ENCODE measurements at regions not wholly inside any gene's neighbourhood (a gene's known extent, or its start where the extent isn't known, plus 50 kb on each side); places are given as distances from the start of the nearest gene placed in this dataset.

DNA sequence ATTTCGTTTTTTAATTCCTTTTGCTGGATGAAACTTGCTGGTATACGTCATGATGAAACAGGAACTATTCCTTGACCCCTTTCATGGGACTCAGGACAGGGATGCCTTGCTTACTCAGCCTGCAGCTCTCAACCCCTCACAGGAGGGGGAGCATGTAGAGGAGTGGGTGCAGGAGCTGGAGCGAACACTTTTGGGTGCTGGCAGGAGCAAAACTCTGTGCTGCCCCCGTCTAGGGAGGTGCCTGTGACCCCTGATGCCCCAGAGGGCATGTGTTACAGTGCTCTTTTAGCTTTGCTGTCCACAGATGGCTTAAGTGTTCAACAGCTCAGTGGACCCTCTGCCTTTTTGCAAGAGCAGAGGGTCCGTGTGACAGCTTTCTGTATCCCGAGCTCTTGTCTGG is 56.8 kb upstream of the TEX13C start:
- no peak overlapping the region for H3K4me3 ChIP-seq (ENCODE audit: low read depth, low read length)
- in situ Hi-C loops (cut with HindIII; ENCODE audit: low sequenced_read_pairs) = no loop called here
- no peak for DNase-seq (ENCODE audit: low read depth)
- no peak for TF ChIP-seq CTCF (IDR thresholded peaks at IDR 0.05; ENCODE audit: low read depth, low read length, missing control alignments)

DNA sequence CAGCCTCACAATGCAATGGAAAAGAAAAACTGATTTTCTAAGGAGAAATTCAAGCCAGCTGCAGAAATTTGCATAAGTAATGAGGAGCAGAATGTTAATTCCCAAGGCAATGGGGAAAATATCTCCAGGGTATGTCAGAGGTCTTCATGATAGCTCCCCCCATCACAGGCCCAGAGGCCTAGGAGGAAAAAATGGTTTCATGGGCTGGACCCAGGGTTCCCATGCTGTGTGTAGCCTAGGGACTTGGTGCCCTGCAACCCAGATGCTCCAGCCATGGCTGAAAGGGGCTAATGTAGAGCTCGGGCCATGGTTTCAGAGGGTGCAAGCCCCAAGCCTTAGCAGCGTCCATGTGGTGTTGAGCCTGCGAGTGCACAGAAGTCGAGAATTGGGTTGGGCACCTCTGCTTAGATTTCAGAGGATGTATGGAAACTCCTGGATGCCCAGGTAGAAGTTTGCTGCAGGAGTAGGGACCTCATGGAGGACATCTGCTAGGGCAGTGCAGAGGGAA is 53.5 kb upstream of the TEX13C start:
- no peak for DNase-seq (ENCODE audit: low read depth)
- no peak for TF ChIP-seq CTCF (IDR thresholded peaks at IDR 0.05; ENCODE audit: low read depth, low read length, missing control alignments)
- no peak overlapping the region for H3K4me3 ChIP-seq (ENCODE audit: low read depth, low read length)
- in situ Hi-C loops (cut with HindIII; ENCODE audit: low sequenced_read_pairs) = no loop called here

All from astrocyte of the cerebellum (primary cell).